ENCODE measurements at regions not wholly inside any gene's neighbourhood (a gene's known extent, or its start where the extent isn't known, plus 50 kb on each side); places are given as distances from the start of the nearest gene placed in this dataset.

- TF ChIP-seq, protein P1, sequence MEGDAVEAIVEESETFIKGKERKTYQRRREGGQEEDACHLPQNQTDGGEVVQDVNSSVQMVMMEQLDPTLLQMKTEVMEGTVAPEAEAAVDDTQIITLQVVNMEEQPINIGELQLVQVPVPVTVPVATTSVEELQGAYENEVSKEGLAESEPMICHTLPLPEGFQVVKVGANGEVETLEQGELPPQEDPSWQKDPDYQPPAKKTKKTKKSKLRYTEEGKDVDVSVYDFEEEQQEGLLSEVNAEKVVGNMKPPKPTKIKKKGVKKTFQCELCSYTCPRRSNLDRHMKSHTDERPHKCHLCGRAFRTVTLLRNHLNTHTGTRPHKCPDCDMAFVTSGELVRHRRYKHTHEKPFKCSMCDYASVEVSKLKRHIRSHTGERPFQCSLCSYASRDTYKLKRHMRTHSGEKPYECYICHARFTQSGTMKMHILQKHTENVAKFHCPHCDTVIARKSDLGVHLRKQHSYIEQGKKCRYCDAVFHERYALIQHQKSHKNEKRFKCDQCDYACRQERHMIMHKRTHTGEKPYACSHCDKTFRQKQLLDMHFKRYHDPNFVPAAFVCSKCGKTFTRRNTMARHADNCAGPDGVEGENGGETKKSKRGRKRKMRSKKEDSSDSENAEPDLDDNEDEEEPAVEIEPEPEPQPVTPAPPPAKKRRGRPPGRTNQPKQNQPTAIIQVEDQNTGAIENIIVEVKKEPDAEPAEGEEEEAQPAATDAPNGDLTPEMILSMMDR (IDR thresholded peaks at IDR 0.05), result no peak
- no peak for TF ChIP-seq POLR2A (IDR thresholded peaks at IDR 0.05)
Observed at GRCh38 chr9:100775912-100776311, 198.0 kb downstream of the CAVIN4 start.

Data from thyroid gland (tissue), 4 donors.